ENCODE measurements at regions not wholly inside any gene's neighbourhood (a gene's known extent, or its start where the extent isn't known, plus 50 kb on each side); places are given as distances from the start of the nearest gene placed in this dataset.

GRCh38 chr3:86629511-86629910 is 361.4 kb downstream of the VGLL3 start:
- intact Hi-C loops (cut with DNase I; ENCODE audit: low total_unique reads) = no loop called here
- TF ChIP-seq CTCF (IDR thresholded peaks at IDR 0.05) (no peak), POLR2A (IDR thresholded peaks at IDR 0.05) (no peak)
- H3K4me3 ChIP-seq (ENCODE audit: low read depth, poor library complexity, severe bottlenecking) = no peak overlapping the region
- 40 to 46% methylated on average over 4 of the region's 4 CpGs for WGBS, 2 donors
- DNase-seq (ENCODE audit: low spot score in 2 of 2) = no peak

- TF ChIP-seq POLR2A (IDR thresholded peaks at IDR 0.05) (no peak), CTCF (IDR thresholded peaks at IDR 0.05) (no peak)
- WGBS, 2 donors = 90 to 97% methylated on average over 2 of the region's 2 CpGs
- H3K4me3 ChIP-seq (ENCODE audit: low read depth, poor library complexity, severe bottlenecking) = no peak overlapping the region
- intact Hi-C loops (cut with DNase I; ENCODE audit: low total_unique reads) = no loop called here
- DNase-seq (ENCODE audit: low spot score in 2 of 2) = no peak
Observed at GRCh38 chr3:86624192-86624591, 366.8 kb downstream of the VGLL3 start.

- TF ChIP-seq POLR2A (IDR thresholded peaks at IDR 0.05) (no peak), CTCF (IDR thresholded peaks at IDR 0.05) (no peak)
- H3K4me3 ChIP-seq (ENCODE audit: low read depth, poor library complexity, severe bottlenecking) = no peak overlapping the region
- WGBS, 2 donors = 67 to 70% methylated on average over 5 of the region's 5 CpGs
- DNase-seq (ENCODE audit: low spot score in 2 of 2) = no peak
- intact Hi-C loops (cut with DNase I; ENCODE audit: low total_unique reads) = no loop called here
Observed at GRCh38 chr3:86618706-86619105, 372.2 kb downstream of the VGLL3 start.

GRCh38 chr3:86605166-86605565 is 385.8 kb downstream of the VGLL3 start:
- WGBS, 2 donors = 32 to 39% methylated on average over 2 of the region's 2 CpGs
- intact Hi-C loops (cut with DNase I; ENCODE audit: low total_unique reads) = no loop called here
- H3K4me3 ChIP-seq (ENCODE audit: low read depth, poor library complexity, severe bottlenecking) = no peak overlapping the region
- no peak for TF ChIP-seq POLR2A (IDR thresholded peaks at IDR 0.05)
- no peak for TF ChIP-seq CTCF (IDR thresholded peaks at IDR 0.05)
- no peak for DNase-seq (ENCODE audit: low spot score in 2 of 2)

GRCh38 chr3:86595696-86596095 is 395.3 kb downstream of the VGLL3 start:
- intact Hi-C loops (cut with DNase I; ENCODE audit: low total_unique reads) = no loop called here

More at GRCh38 chr3:86595696-86596095, 395.3 kb downstream of the VGLL3 start:
- no peak for DNase-seq (ENCODE audit: low spot score in 2 of 2)
- H3K4me3 ChIP-seq (ENCODE audit: low read depth, poor library complexity, severe bottlenecking) = no peak overlapping the region
- WGBS, 2 donors = 60 to 75% methylated on average over 3 of the region's 3 CpGs
- TF ChIP-seq CTCF (IDR thresholded peaks at IDR 0.05) = no peak
- TF ChIP-seq POLR2A (IDR thresholded peaks at IDR 0.05) = no peak

Measured in lower leg skin (tissue), 4 donors.